ENCODE measurements at regions not wholly inside any gene's neighbourhood (a gene's known extent, or its start where the extent isn't known, plus 50 kb on each side); places are given as distances from the start of the nearest gene placed in this dataset.

DNA sequence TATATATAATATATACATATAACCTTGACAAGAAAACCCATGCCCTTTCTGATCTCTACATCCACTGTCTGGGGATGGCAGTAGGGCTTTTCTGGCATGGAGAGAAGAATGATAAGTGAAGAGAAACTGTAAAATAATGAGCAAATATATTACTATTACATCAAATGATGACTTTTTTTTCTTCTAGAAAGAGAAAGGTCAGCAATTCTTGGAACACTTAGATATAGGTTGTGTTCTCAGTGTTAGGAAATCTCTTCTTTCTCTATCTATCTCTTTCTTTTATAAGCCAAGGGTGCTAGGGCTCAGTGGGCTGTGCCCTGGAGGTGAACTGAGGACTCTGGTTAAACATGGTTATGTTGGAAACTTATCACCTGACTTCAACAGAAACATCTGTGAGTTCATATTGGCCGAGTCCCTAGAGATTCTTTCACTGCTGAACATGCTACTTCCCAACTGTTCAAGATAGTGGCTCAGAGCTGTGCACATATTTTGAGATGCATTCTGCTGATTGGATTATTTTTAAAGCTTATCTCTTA is 265.1 kb downstream of the GBA3 start:
- no peak overlapping the region for H3K4me3 ChIP-seq (ENCODE audit: low read length)
- no peak for TF ChIP-seq CTCF (conservative IDR thresholded peaks at IDR 0.05; ENCODE audit: low read depth, low read length)
- no peak for TF ChIP-seq EZH2 (IDR thresholded peaks at IDR 0.05; ENCODE audit: low read length, unreplicated experiment)
- TF ChIP-seq EZH2phosphoT487 (IDR thresholded peaks at IDR 0.05; ENCODE audit: borderline replicate concordance, low read length): no peak
- no peaks in the 10 kb centered on the region for H3K36me3 ChIP-seq (ENCODE audit: low read depth, low read length)
- H3K9me3 ChIP-seq (ENCODE audit: low read length): no peaks in the 10 kb centered on the region
- no peaks in the 10 kb centered on the region for H4K20me1 ChIP-seq (ENCODE audit: low read length)
- H3K4me2 ChIP-seq (ENCODE audit: low read length): no peak overlapping the region
- no peaks in the 10 kb centered on the region for H3K79me2 ChIP-seq (ENCODE audit: low read length)
- no peaks in the 10 kb centered on the region for H3K27me3 ChIP-seq (ENCODE audit: low read length)
- H3F3A ChIP-seq (ENCODE audit: low read length, unreplicated experiment): no peaks in the 10 kb centered on the region
- H3K27ac ChIP-seq (ENCODE audit: low read length): no peak overlapping the region
- H3K4me1 ChIP-seq (ENCODE audit: insufficient read depth, low read length): no peaks in the 10 kb centered on the region
- POLR2A ChIA-PET (ENCODE audit: unreplicated experiment): no interaction called here
- BruUV-seq (replicated peaks): no TSS peak
- DNase-seq (no peak), ATAC-seq (no peak)
- CTCF ChIA-PET: no interaction called here
- intact Hi-C loops (cut with micrococcal nuclease): no loop called here
- no peak overlapping the region for H3K9ac ChIP-seq (ENCODE audit: low read length)
- H3K9me2 ChIP-seq (replicated peaks; ENCODE audit: low read length): no peaks in the 10 kb centered on the region
- no peak overlapping the region for H2AFZ ChIP-seq (ENCODE audit: low read length)

DNA sequence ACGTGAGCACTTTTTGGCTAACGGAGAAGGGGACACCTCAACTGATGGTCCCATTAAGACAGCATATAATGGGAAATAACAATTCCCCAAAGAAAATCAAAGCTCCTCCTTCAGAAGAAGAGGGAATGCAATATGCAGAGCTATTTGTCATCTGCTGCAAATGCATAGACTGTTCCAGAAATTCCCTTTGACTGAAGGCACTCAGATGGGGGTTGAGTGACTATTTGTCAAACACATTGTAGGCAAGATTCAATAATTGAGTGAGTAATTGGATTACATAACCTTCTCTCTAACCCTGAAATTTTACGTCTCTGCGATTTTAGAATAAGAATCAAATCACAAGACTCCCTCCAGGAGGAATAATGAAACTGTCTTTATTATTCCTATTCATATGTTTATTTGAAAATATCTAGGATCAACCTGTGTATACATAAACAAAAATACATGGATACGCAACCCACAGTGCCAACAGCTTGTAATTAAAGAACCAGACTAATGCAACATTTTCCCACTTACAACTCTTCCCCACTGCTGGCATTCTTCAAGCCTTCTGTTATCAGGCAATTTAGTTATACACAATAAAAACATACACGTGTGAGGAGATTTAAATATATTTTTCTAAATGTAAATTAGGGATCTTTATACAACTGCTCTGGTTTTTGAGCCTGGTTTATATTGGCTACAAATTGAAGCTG is 256.6 kb downstream of the GBA3 start:
- no peak overlapping the region for H3K4me3 ChIP-seq (ENCODE audit: low read length)
- no peaks in the 10 kb centered on the region for H3K9me3 ChIP-seq (ENCODE audit: low read length)
- no peak for DNase-seq
- no peaks in the 10 kb centered on the region for H3K4me1 ChIP-seq (ENCODE audit: insufficient read depth, low read length)
- H4K20me1 ChIP-seq (ENCODE audit: low read length): no peaks in the 10 kb centered on the region
- H3K36me3 ChIP-seq (ENCODE audit: low read depth, low read length): no peaks in the 10 kb centered on the region
- H3K79me2 ChIP-seq (ENCODE audit: low read length): no peaks in the 10 kb centered on the region
- ATAC-seq: no peak
- TF ChIP-seq CTCF (conservative IDR thresholded peaks at IDR 0.05; ENCODE audit: low read depth, low read length) (no peak), EZH2phosphoT487 (IDR thresholded peaks at IDR 0.05; ENCODE audit: borderline replicate concordance, low read length) (no peak), EZH2 (IDR thresholded peaks at IDR 0.05; ENCODE audit: low read length, unreplicated experiment) (no peak)
- ChIA-PET POLR2A (ENCODE audit: unreplicated experiment) (no interaction called here), CTCF (interaction anchor here (0.5 kb wide), 1 partner anchor 371 kb away, joined by 3 read pairs; no protein-coding TSS in a partner anchor)
- H3K9me2 ChIP-seq (replicated peaks; ENCODE audit: low read length): no peaks in the 10 kb centered on the region
- no peak overlapping the region for H3K9ac ChIP-seq (ENCODE audit: low read length)
- H2AFZ ChIP-seq (ENCODE audit: low read length): no peak overlapping the region
- no peak overlapping the region for H3K4me2 ChIP-seq (ENCODE audit: low read length)
- no peaks in the 10 kb centered on the region for H3F3A ChIP-seq (ENCODE audit: low read length, unreplicated experiment)
- H3K27ac ChIP-seq (ENCODE audit: low read length): no peak overlapping the region
- no peaks in the 10 kb centered on the region for H3K27me3 ChIP-seq (ENCODE audit: low read length)
- BruUV-seq (replicated peaks): no TSS peak
- intact Hi-C loops (cut with micrococcal nuclease): no loop called here

DNA sequence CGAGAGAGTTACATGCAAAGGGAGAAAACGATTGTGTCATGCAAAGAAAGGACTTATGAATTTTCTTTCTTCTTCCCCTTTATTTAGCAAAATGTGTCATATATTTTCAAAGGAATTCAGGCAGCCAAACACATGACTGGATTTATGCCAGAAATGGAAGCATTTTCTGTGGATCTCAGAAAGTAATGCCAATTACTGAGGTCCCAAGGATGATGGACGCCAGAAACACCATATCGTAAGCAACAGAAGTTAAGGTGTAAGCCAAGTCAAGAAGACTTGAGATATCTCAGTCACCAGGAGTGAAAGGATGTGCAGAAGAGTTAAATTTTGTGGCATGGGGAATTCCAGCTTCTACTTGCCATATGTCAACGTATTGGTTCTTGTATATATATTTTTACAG is 255.1 kb downstream of the GBA3 start:
- POLR2A ChIA-PET (ENCODE audit: unreplicated experiment): no interaction called here
- no TSS peak for BruUV-seq (replicated peaks)
- intact Hi-C loops (cut with micrococcal nuclease): no loop called here

More for the DNA sequence above, 255.1 kb downstream of the GBA3 start:
- no peak for DNase-seq
- Histone ChIP-seq H3K27ac (ENCODE audit: low read length) (no peak overlapping the region), H3K36me3 (ENCODE audit: low read depth, low read length) (no peaks in the 10 kb centered on the region), H3K9me3 (ENCODE audit: low read length) (no peaks in the 10 kb centered on the region), H3K79me2 (ENCODE audit: low read length) (no peaks in the 10 kb centered on the region), H2AFZ (ENCODE audit: low read length) (no peak overlapping the region), H3K27me3 (ENCODE audit: low read length) (no peaks in the 10 kb centered on the region), H3F3A (ENCODE audit: low read length, unreplicated experiment) (no peaks in the 10 kb centered on the region), H3K4me3 (ENCODE audit: low read length) (no peak overlapping the region), H3K9ac (ENCODE audit: low read length) (no peak overlapping the region), H3K9me2 (replicated peaks; ENCODE audit: low read length) (no peaks in the 10 kb centered on the region), H3K4me2 (ENCODE audit: low read length) (no peak overlapping the region), H3K4me1 (ENCODE audit: insufficient read depth, low read length) (0 out of 2 replicates have a peak, but pooled peaks cover 9% of the 10 kb centered on the region), H4K20me1 (ENCODE audit: low read length) (no peaks in the 10 kb centered on the region)
- ATAC-seq: no peak
- TF ChIP-seq EZH2 (IDR thresholded peaks at IDR 0.05; ENCODE audit: low read length, unreplicated experiment): no peak
- no peak for TF ChIP-seq EZH2phosphoT487 (IDR thresholded peaks at IDR 0.05; ENCODE audit: borderline replicate concordance, low read length)
- TF ChIP-seq CTCF (conservative IDR thresholded peaks at IDR 0.05; ENCODE audit: low read depth, low read length): no peak
- CTCF ChIA-PET: no interaction called here

Measured in PC-3 (cell line).